ENCODE measurements at regions not wholly inside any gene's neighbourhood (a gene's known extent, or its start where the extent isn't known, plus 50 kb on each side); places are given as distances from the start of the nearest gene placed in this dataset.

GRCh38 chr2:158893026-158893425, 75.4 kb upstream of the TANC1 start:
- Histone ChIP-seq H3K27me3 (no peaks in the 10 kb centered on the region), H3K27ac (no peak overlapping the region), H3K4me1 (no peaks in the 10 kb centered on the region), H3K9me3 (no peaks in the 10 kb centered on the region), H3K4me3 (no peak overlapping the region), H3K36me3 (no peaks in the 10 kb centered on the region)
- intact Hi-C loops (cut with DNase I; ENCODE audit: low total_unique reads) = no loop called here
- in situ Hi-C loops (cut with MboI; ENCODE audit: low sequenced_read_pairs in 4 of 4) = no loop called here
- DNase-seq (no peak), ATAC-seq (no peak)
- no peak for TF ChIP-seq POLR2A (IDR thresholded peaks at IDR 0.05)
- TF ChIP-seq, protein P1, sequence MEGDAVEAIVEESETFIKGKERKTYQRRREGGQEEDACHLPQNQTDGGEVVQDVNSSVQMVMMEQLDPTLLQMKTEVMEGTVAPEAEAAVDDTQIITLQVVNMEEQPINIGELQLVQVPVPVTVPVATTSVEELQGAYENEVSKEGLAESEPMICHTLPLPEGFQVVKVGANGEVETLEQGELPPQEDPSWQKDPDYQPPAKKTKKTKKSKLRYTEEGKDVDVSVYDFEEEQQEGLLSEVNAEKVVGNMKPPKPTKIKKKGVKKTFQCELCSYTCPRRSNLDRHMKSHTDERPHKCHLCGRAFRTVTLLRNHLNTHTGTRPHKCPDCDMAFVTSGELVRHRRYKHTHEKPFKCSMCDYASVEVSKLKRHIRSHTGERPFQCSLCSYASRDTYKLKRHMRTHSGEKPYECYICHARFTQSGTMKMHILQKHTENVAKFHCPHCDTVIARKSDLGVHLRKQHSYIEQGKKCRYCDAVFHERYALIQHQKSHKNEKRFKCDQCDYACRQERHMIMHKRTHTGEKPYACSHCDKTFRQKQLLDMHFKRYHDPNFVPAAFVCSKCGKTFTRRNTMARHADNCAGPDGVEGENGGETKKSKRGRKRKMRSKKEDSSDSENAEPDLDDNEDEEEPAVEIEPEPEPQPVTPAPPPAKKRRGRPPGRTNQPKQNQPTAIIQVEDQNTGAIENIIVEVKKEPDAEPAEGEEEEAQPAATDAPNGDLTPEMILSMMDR (IDR thresholded peaks at IDR 0.05 in 4 of 5, conservative IDR thresholded peaks at IDR 0.05 in 1 of 5) = no peak

DNA sequence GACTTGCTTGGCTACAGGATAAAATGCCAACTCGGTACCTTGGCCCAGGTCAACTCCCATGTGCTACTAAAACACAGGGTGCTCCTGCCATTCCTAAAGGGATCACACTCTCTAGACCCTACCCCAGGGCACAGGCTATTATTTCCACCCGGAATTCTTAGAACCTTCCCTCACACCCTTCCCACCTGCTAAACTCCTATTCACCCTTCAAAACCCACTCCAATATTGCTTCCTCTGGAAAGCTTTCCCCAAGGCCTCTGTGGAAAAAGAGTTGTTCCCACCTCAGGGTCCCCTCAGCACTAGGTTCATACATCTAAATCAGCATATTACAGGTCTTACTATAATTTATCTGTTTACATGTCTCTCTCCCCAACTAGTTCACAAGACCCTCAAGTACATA, 75.0 kb upstream of the TANC1 start:
- Histone ChIP-seq H3K9me3 (no peaks in the 10 kb centered on the region), H3K36me3 (no peaks in the 10 kb centered on the region), H3K4me1 (no peaks in the 10 kb centered on the region), H3K4me3 (no peak overlapping the region), H3K27me3 (no peaks in the 10 kb centered on the region), H3K27ac (no peak overlapping the region)
- ATAC-seq = no peak
- in situ Hi-C loops (cut with MboI; ENCODE audit: low sequenced_read_pairs in 4 of 4) = no loop called here
- no peak for DNase-seq
- TF ChIP-seq POLR2A (IDR thresholded peaks at IDR 0.05) = no peak
- TF ChIP-seq, protein P1 (IDR thresholded peaks at IDR 0.05 in 4 of 5, conservative IDR thresholded peaks at IDR 0.05 in 1 of 5) = no peak
- intact Hi-C loops (cut with DNase I; ENCODE audit: low total_unique reads) = no loop called here

GRCh38 chr2:158894078-158894477, 74.4 kb upstream of the TANC1 start:
- intact Hi-C loops (cut with DNase I; ENCODE audit: low total_unique reads) (no loop called here), in situ Hi-C loops (cut with MboI; ENCODE audit: low sequenced_read_pairs in 4 of 4) (no loop called here)
- Histone ChIP-seq H3K4me1 (no peaks in the 10 kb centered on the region), H3K9me3 (no peaks in the 10 kb centered on the region), H3K27me3 (no peaks in the 10 kb centered on the region), H3K4me3 (no peak overlapping the region), H3K36me3 (no peaks in the 10 kb centered on the region), H3K27ac (no peak overlapping the region)
- TF ChIP-seq, protein P1 (IDR thresholded peaks at IDR 0.05 in 4 of 5, conservative IDR thresholded peaks at IDR 0.05 in 1 of 5) = no peak
- DNase-seq = no peak
- ATAC-seq = no peak

DNA sequence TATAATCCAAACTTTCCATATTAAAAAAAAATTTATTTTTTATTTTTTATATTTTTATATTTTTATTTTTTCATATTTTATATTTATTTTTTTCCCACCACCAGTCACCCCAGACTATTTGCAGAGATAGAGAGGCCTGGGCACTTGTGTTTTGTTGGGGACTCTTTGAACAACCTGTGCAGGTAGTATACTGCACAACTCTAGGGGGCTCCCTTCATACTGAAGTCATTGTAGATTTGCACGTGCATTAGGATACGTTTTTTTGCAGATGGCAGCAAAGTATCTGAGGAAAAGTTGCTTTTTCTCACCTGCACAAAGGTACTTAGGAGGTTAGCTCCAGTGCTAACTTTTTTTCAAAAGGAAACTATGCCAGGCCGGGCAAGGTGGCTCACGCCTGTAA, 73.9 kb upstream of the TANC1 start:
- no peak for TF ChIP-seq POLR2A (IDR thresholded peaks at IDR 0.05)
- TF ChIP-seq, protein P1 (IDR thresholded peaks at IDR 0.05 in 4 of 5, conservative IDR thresholded peaks at IDR 0.05 in 1 of 5) = no peak
- no peaks in the 10 kb centered on the region for H3K36me3 ChIP-seq
- no peaks in the 10 kb centered on the region for H3K27me3 ChIP-seq
- H3K4me1 ChIP-seq = no peaks in the 10 kb centered on the region
- H3K9me3 ChIP-seq = no peaks in the 10 kb centered on the region
- DNase-seq (no peak), ATAC-seq (no peak)
- in situ Hi-C loops (cut with MboI; ENCODE audit: low sequenced_read_pairs in 4 of 4) = no loop called here
- H3K27ac ChIP-seq = no peak overlapping the region
- intact Hi-C loops (cut with DNase I; ENCODE audit: low total_unique reads) = no loop called here
- H3K4me3 ChIP-seq = no peak overlapping the region

GRCh38 chr2:158900345-158900744, 68.1 kb upstream of the TANC1 start:
- Histone ChIP-seq H3K4me1 (no peaks in the 10 kb centered on the region), H3K36me3 (no peaks in the 10 kb centered on the region), H3K4me3 (no peak overlapping the region), H3K27ac (no peak overlapping the region), H3K27me3 (no peaks in the 10 kb centered on the region), H3K9me3 (no peaks in the 10 kb centered on the region)
- in situ Hi-C loops (cut with MboI; ENCODE audit: low sequenced_read_pairs in 4 of 4) = loop anchor here in 1 of 4 donors (5.0 kb wide), 1 partner anchor 222 kb away; no protein-coding TSS in a partner anchor
- DNase-seq (no peak), ATAC-seq (no peak)
- no peak for TF ChIP-seq POLR2A (IDR thresholded peaks at IDR 0.05)
- TF ChIP-seq, protein P1 (IDR thresholded peaks at IDR 0.05 in 4 of 5, conservative IDR thresholded peaks at IDR 0.05 in 1 of 5) = no peak
- intact Hi-C loops (cut with DNase I; ENCODE audit: low total_unique reads) = no loop called here

Measured in gastrocnemius medialis (tissue), 4 donors.